GM12878 (cell line): ENCODE measurements at regions not wholly inside any gene's neighbourhood (a gene's known extent, or its start where the extent isn't known, plus 50 kb on each side); places are given as distances from the start of the nearest gene placed in this dataset.

Experiments used
- ATAC-seq: fragments of 200-7000 bp; cut with Tn5 transposase; 3 replicates; pipeline ENCODE4 v1.9.1; 2020; ENCODE audit warnings: mild to moderate bottlenecking, moderate library complexity
- BruUV-seq: library from RNA; stranded (reverse); fragments of 400-500 nt; replicated peaks from 2 replicates; lab custom pipeline; 2021; lab: Mats Ljungman, UMichigan
- CTCF ChIA-PET: fragments of 300-600 bp; sonication (Branson Sonifier 250); formaldehyde crosslinking; extraction: SDS; loops from one replicate; lab custom pipeline; 2021; ENCODE audit warnings: inconsistent platforms; lab: Yijun Ruan, JAX
- POLR2A ChIA-PET: fragments of 350-600 bp; formaldehyde crosslinking; extraction: SDS; loops from one replicate; lab custom pipeline; 2021; ENCODE audit warnings: inconsistent platforms; lab: Charles Lee
- RAD21 ChIA-PET: fragments of 300-600 bp; sonication (Branson Sonifier 250); formaldehyde crosslinking; loops from one replicate; lab custom pipeline; 2023; ENCODE audit warnings: antibody characterized with exemption; ENCODE audit not compliant: unreplicated experiment; lab: Charles Lee
- SMC1A ChIA-PET: fragments of 300-600 bp; sonication (Branson Sonifier 250); formaldehyde crosslinking; loops from one replicate; lab custom pipeline; 2023; ENCODE audit not compliant: unreplicated experiment, uncharacterized antibody; lab: Charles Lee
- DNase-seq: peaks from one replicate; pipeline ENCODE4 v3.0.0-alpha.2; 2011; ENCODE audit warnings: low read depth, low spot score
- FAIRE-seq: peaks from 3 replicates; lab custom pipeline; 2011; peaks lifted over from hg19 to GRCh38; lab: Jason Lieb, UNC
- H2AFZ ChIP-seq: 2 replicates; pipeline ENCODE4 v1.6.0; 2011; ENCODE audit warnings: low read depth, low read length, control low read depth; ENCODE audit not compliant: control insufficient read depth
- H3K27ac ChIP-seq: 2 replicates; pipeline ENCODE4 v1.5.1; 2011; ENCODE audit warnings: control low read depth; ENCODE audit not compliant: control insufficient read depth, insufficient read depth
- H3K27me3 ChIP-seq, 2 experiments: replicated peaks in 1 of 2; 2 replicates each; pipeline versions ENCODE4 v1.6.0 to v1.6.1; 2011; ENCODE audit warnings: low read length in 1 of 2; ENCODE audit not compliant: control insufficient read depth in 2 of 2, insufficient read depth in 2 of 2
- H3K36me3 ChIP-seq, 2 experiments: 2 replicates each; pipeline ENCODE4 v1.5.1; 2011; ENCODE audit warnings: low read length in 1 of 2; ENCODE audit not compliant: control insufficient read depth in 2 of 2, insufficient read depth in 2 of 2
- H3K4me1 ChIP-seq: 2 replicates; pipeline ENCODE4 v1.6.1; 2011; ENCODE audit warnings: mild to moderate bottlenecking, low read length, moderate library complexity, mixed read lengths; ENCODE audit not compliant: control insufficient read depth, insufficient read depth
- H3K4me2 ChIP-seq: 2 replicates; pipeline ENCODE4 v1.6.0; 2011; ENCODE audit warnings: control low read depth; ENCODE audit not compliant: control insufficient read depth, insufficient read depth
- H3K4me3 ChIP-seq: fragments of 200-600 bp; sonication (generic); 2 replicates; pipeline ENCODE4 v1.5.1; 2016
- H3K79me2 ChIP-seq: 2 replicates; pipeline ENCODE4 v1.6.0; 2011; ENCODE audit warnings: low read length; ENCODE audit not compliant: control insufficient read depth, insufficient read depth
- H3K9ac ChIP-seq: 2 replicates; pipeline ENCODE4 v1.8.0; 2011; ENCODE audit warnings: low read length, control low read depth, mixed read lengths; ENCODE audit not compliant: control insufficient read depth, insufficient read depth
- H3K9me3 ChIP-seq: replicated peaks from 3 replicates; pipeline ENCODE4 v1.5.1; 2011; ENCODE audit warnings: mild to moderate bottlenecking, low read length; ENCODE audit not compliant: control insufficient read depth, insufficient read depth
- H4K20me1 ChIP-seq: 2 replicates; pipeline ENCODE4 v1.6.0; 2011; ENCODE audit not compliant: control insufficient read depth, insufficient read depth
- CHD1 ChIP-seq: IDR thresholded peaks from 2 replicates; pipeline ENCODE4 v1.6.1; 2012; ENCODE audit warnings: low read depth, low read length, improper control_type of control experiment
- HDGF ChIP-seq: fragments of 450-650 bp; IDR thresholded peaks from 2 replicates; pipeline ENCODE4 v1.6.1; 2016; ENCODE audit warnings: antibody characterized with exemption
- IKZF1 ChIP-seq: fragments of 450-650 bp; conservative IDR thresholded peaks from 2 replicates; pipeline ENCODE4 v1.6.1; 2017; ENCODE audit warnings: antibody characterized with exemption, mild to moderate bottlenecking
- JUND ChIP-seq: IDR thresholded peaks from 2 replicates; pipeline ENCODE4 v1.6.1; 2012; ENCODE audit warnings: low read depth, mild to moderate bottlenecking, low read length, improper control_type of control experiment, moderate library complexity
- KDM1A ChIP-seq: fragments of 200-600 bp; sonication (generic); IDR thresholded peaks from 2 replicates; pipeline ENCODE4 v1.6.1; 2016; ENCODE audit warnings: borderline replicate concordance
- MTA2 ChIP-seq: fragments of 450-650 bp; IDR thresholded peaks from 2 replicates; pipeline ENCODE4 v1.6.1; 2016; ENCODE audit warnings: low read depth, mild to moderate bottlenecking, moderate library complexity
- NFYB ChIP-seq: IDR thresholded peaks from 2 replicates; pipeline ENCODE4 v1.6.1; 2011; ENCODE audit warnings: low read depth, mild to moderate bottlenecking, low read length, improper control_type of control experiment, moderate library complexity; ENCODE audit not compliant: insufficient read depth
- POU2F2 ChIP-seq: IDR thresholded peaks from 3 replicates; pipeline ENCODE4 v1.6.1; 2011; ENCODE audit warnings: low read depth, mild to moderate bottlenecking, low read length, borderline replicate concordance
- SPI1 ChIP-seq: IDR thresholded peaks from 2 replicates; pipeline ENCODE4 v1.6.1; 2011; ENCODE audit warnings: low read depth, mild to moderate bottlenecking, low read length, moderate library complexity, borderline replicate concordance; ENCODE audit not compliant: insufficient read depth
- ZSCAN29 ChIP-seq: fragments of 450-650 bp; IDR thresholded peaks from 2 replicates; pipeline ENCODE4 v1.6.1; 2017; ENCODE audit warnings: mild to moderate bottlenecking, moderate library complexity
- WGBS: methylation state at CpG from one replicate; pipeline ENCODE4 v1.1.6; 2016; ENCODE audit warnings: low lambda C conversion rate; ENCODE audit not compliant: insufficient replicate concordance, insufficient coverage; ENCODE audit errors: missing lambda C conversion rate; 5-methylcytosine and 5-hydroxymethylcytosine counted together
- in situ Hi-C: fragments of 300-500 bp; cut with MboI; formaldehyde crosslinking; loops from 9 replicates; pipeline ENCODE4 v1.14.3; 2018; ENCODE audit warnings: mixed read lengths
- intact Hi-C: fragments of 100-400 bp; cut with micrococcal nuclease; formaldehyde crosslinking; loops from one replicate; pipeline ENCODE4 v1.14.2; 2022; ENCODE audit not compliant: unreplicated experiment
- TF ChIP-seq, protein P1 (sequence below): fragments of 450-650 bp; formaldehyde crosslinking; IDR thresholded peaks from 2 replicates; pipeline ENCODE4 v1.5.0; 2022; ENCODE audit warnings: mild to moderate bottlenecking, missing genetic modification characterization

DNA sequence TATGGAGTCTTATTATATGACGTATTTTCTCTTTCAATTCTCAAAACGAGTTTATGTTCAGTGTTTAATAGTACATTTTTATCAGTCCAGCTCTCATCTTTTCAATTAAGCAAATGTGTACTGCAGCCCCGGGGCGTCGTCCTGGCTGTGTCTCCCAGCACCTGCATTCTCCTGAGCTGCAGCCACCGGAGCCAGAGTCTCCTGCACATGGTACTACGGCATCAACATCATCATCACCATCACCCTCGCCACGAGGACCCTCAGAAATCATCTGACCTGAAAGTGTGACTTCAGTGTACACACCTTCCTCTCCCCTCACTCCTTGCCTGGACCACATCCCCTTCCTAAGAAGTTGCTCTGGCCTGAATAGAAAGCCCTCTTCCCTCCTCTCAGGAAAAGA lies 267.7 kb upstream of the ARID1B start:
- no peak overlapping the region for H2AFZ ChIP-seq
- no peak for ATAC-seq
- H4K20me1 ChIP-seq, result no peaks in the 10 kb centered on the region
- BruUV-seq, result no TSS peak
- H3K79me2 ChIP-seq, result no peaks in the 10 kb centered on the region
- ChIA-PET POLR2A (interaction anchor here (0.5 kb wide), 1 partner anchor 356 kb away, joined by 3 read pairs; no protein-coding TSS in a partner anchor), CTCF (no interaction called here), SMC1A (interaction anchor here (1.6 kb wide), 1 partner anchor 10 kb away, joined by 4 read pairs; no protein-coding TSS in a partner anchor), RAD21 (no interaction called here)
- no peaks in the 10 kb centered on the region; a peak in 1 of 4 replicates for H3K27me3 ChIP-seq
- no peak overlapping the region for H3K9ac ChIP-seq
- in situ Hi-C loops, result no loop called here
- no peaks in the 10 kb centered on the region for H3K9me3 ChIP-seq
- no peaks in the 10 kb centered on the region for H3K4me1 ChIP-seq
- H3K4me2 ChIP-seq, result no peak overlapping the region
- TF ChIP-seq MTA2 (no peak), ZSCAN29 (no peak), JUND (no peak), CHD1 (no peak), IKZF1 (no peak), KDM1A (no peak), POU2F2 (no peak), NFYB (no peak), HDGF (no peak)
- H3K36me3 ChIP-seq, result no peaks in the 10 kb centered on the region
- H3K27ac ChIP-seq, result no peak overlapping the region
- DNase-seq, result no peak
- intact Hi-C loops, result no loop called here
- H3K4me3 ChIP-seq, result no peak overlapping the region
- no peak for FAIRE-seq
- WGBS, result 27% methylated on average over 9 of the region's 9 CpGs

DNA sequence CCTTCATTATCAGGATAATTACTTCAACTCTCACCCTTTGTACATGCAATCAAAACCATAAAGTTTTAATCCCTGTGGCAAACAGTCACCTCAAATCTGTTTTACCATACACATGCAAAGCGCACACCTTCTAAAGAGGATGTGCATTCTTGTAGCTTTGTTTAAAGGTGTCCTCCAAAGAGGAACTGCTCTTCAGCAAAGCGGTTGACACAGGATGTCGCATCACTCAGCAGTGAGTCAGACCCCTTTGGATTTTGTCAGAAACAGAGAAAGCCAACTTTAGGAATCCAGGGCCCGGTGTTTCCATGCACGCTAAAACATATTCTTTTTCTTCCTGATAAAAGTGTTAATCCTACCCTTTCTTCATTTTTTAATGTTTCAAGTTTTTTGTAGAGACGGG lies 268.3 kb upstream of the ARID1B start:
- 16% methylated on average over 6 of the region's 6 CpGs for WGBS
- H3K79me2 ChIP-seq, result no peaks in the 10 kb centered on the region
- peak; percentile 72 for FAIRE-seq
- intact Hi-C loops, result no loop called here
- H3K9ac ChIP-seq, result no peak overlapping the region
- CTCF ChIA-PET, result no interaction called here
- H3K9me3 ChIP-seq, result no peaks in the 10 kb centered on the region
- RAD21 ChIA-PET, result no interaction called here
- no peaks in the 10 kb centered on the region; a peak in 1 of 4 replicates for H3K27me3 ChIP-seq
- POLR2A ChIA-PET, result no interaction called here
- no peak overlapping the region for H3K4me2 ChIP-seq
- H4K20me1 ChIP-seq, result no peaks in the 10 kb centered on the region
- H3K27ac ChIP-seq, result no peak overlapping the region
- H3K36me3 ChIP-seq, result no peaks in the 10 kb centered on the region
- no peak for DNase-seq
- no peak overlapping the region for H3K4me3 ChIP-seq
- ATAC-seq, result no peak; the same call in 2 of the 3 replicates
- in situ Hi-C loops, result no loop called here
- H2AFZ ChIP-seq, result no peak overlapping the region
- TF ChIP-seq, protein P1, sequence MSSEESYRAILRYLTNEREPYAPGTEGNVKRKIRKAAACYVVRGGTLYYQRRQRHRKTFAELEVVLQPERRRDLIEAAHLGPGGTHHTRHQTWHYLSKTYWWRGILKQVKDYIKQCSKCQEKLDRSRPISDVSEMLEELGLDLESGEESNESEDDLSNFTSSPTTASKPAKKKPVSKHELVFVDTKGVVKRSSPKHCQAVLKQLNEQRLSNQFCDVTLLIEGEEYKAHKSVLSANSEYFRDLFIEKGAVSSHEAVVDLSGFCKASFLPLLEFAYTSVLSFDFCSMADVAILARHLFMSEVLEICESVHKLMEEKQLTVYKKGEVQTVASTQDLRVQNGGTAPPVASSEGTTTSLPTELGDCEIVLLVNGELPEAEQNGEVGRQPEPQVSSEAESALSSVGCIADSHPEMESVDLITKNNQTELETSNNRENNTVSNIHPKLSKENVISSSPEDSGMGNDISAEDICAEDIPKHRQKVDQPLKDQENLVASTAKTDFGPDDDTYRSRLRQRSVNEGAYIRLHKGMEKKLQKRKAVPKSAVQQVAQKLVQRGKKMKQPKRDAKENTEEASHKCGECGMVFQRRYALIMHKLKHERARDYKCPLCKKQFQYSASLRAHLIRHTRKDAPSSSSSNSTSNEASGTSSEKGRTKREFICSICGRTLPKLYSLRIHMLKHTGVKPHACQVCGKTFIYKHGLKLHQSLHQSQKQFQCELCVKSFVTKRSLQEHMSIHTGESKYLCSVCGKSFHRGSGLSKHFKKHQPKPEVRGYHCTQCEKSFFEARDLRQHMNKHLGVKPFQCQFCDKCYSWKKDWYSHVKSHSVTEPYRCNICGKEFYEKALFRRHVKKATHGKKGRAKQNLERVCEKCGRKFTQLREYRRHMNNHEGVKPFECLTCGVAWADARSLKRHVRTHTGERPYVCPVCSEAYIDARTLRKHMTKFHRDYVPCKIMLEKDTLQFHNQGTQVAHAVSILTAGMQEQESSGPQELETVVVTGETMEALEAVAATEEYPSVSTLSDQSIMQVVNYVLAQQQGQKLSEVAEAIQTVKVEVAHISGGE (CRISPR knock-in tag), result no peak
- peak; percentile 66 for TF ChIP-seq SPI1
- TF ChIP-seq, all 136 proteins: peak for 1
- no peaks in the 10 kb centered on the region for H3K4me1 ChIP-seq
- SMC1A ChIA-PET, result interaction anchor here (1.6 kb wide), 1 partner anchor 10 kb away, joined by 4 read pairs; no protein-coding TSS in a partner anchor
- no TSS peak for BruUV-seq
